ENCODE measurements at regions not wholly inside any gene's neighbourhood (a gene's known extent, or its start where the extent isn't known, plus 50 kb on each side); places are given as distances from the start of the nearest gene placed in this dataset.
"Not testable (repeated sequence)": the region's sequence is repeated elsewhere in the genome, so short reads cannot be mapped to it uniquely, and the experiment has no call there.

DNA sequence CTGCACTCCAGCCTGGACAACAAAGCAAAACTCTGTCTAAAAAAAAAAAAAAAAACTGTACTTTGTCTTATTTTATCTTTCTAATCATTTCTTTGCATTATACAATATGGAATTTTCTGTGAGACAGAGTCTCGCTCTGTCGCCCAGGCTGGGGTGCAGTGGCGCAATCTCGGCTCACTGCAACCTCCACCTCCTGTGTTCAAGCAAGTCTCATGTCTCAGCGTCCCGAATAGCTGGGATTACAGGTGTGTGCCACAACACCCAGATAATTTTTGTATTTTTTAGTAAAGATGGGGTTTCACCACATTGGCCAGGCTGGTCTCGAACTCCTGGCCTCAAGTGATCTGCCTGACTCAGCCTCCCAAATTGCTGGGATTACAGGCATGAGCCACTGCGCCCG is 90.0 kb downstream of the MRPL14 start:
- DNase-seq (ENCODE audit: low spot score), result not testable (repeated sequence)

DNA sequence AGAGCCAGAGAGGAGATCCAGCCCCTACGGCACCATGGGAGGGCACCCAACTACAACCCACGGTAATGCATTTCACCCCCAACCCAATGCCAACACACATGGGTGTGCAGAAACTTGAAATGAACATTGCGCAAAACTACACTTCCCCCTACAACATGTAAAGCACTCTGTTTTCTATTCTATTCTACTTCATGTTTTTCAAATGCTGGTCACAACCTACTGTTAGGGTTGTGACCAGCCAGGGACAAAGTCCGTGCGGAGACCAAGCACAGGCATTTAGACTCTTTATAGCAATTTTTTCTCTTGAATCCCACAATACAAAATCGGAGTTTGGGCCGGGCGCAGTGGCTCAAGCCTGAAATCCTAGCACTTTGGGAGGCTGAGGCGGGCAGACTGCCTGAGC is 90.6 kb downstream of the MRPL14 start:
- DNase-seq (ENCODE audit: low spot score), result no peak

DNA sequence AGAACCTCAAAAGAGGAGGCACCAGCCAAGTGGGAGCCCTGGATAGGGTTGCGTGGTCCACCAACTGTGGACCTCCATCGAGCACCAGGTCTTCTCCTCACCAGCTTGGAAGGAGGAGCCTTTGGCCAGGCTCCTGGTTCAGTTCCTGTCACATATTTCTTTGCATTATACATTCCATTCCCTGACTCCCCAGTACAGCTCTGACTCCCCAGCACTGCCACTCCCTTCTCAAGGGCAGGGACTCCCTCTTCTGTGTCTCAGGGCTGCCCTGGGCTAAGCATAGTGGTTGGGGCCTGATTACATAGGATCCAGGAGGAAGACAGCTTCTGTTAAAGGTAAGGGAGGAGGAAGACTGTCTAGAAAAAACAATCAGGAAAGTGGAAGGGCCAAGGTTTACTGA is 91.1 kb downstream of the MRPL14 start:
- no peak for DNase-seq (ENCODE audit: low spot score)

GRCh38 chr6:44035621-44036020 is 91.6 kb downstream of the MRPL14 start:
- DNase-seq (ENCODE audit: low spot score), result no peak

- no peak for DNase-seq (ENCODE audit: low spot score)
Observed at GRCh38 chr6:44034931-44035345, 92.3 kb downstream of the MRPL14 start.

DNA sequence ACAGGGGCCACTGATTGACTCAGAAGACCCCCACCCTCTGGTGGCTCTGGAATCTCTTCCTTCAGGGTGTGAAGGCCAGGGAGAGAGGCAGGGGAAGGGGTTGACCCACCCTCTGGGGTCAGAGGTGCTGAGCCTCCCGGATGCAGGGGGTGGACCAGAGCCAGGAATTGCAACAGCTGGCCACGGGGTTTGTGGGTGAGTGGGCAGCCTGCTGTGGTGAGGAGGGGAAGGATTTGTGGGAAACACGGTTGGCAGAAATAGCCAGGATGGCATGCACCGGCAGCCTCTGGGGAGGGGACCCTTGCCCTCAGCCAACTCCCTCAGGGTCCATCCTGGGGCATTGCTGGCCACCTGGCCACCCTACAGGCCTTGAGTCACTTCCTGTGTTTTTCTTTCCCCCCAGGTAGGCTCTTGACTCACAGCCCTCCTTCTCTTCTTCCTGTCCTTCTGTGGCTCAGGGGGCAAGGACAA is 92.8 kb downstream of the MRPL14 start:
- DNase-seq (ENCODE audit: low spot score), result no peak

GRCh38 chr6:44030812-44031454 is 96.3 kb downstream of the MRPL14 start:
- no peak for DNase-seq (ENCODE audit: low spot score)

GRCh38 chr6:44029444-44030185 is 97.6 kb downstream of the MRPL14 start:
- no peak for DNase-seq (ENCODE audit: low spot score)

DNA sequence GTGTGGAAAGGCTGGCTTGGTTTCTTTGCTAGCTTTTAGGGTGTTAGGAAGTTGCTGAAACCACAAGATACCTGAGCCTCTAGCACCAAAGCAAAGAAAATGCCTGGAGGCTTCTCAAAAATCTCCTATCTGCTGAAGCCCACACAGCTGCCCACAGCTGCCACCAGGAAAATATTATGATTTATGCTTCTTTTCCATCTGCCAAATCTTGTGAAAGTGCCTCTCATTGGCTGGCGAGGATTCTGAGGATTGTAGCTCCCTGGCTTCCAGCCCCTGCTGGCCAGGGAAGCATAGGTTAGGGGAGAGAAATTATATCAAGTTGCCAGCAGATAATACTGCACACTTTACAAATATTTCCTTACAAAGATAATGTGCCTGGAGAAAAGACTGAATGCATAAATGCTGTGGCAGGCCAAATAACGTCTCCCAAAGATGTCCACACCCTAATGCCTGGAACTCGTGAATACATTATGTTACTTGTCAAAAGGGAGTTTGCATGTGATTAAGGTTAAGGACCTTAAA is 98.4 kb downstream of the MRPL14 start:
- DNase-seq (ENCODE audit: low spot score), result no peak

DNA sequence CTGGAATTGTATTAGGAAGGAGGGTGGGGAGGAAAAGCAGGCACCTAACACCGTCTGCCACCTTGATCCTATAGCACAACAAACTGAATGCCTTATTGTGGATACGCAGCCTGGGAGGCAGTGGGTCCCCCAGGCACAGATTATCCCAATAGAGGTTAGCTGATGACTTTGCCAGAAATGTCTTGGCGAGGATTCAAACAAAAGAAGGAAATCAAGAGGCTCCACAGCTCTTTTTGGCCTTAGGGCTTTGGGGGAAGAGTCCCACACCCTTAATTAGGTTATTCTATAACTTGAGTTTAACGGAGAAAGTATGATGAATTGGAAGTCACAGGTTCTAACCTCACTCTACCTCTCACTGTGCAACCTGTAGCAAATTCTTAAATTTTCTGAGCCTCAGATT is 102.0 kb downstream of the MRPL14 start:
- no peak for DNase-seq (ENCODE audit: low spot score)

- no peak for DNase-seq (ENCODE audit: low spot score)
Observed at GRCh38 chr6:44024574-44025219, 102.6 kb downstream of the MRPL14 start.

DNA sequence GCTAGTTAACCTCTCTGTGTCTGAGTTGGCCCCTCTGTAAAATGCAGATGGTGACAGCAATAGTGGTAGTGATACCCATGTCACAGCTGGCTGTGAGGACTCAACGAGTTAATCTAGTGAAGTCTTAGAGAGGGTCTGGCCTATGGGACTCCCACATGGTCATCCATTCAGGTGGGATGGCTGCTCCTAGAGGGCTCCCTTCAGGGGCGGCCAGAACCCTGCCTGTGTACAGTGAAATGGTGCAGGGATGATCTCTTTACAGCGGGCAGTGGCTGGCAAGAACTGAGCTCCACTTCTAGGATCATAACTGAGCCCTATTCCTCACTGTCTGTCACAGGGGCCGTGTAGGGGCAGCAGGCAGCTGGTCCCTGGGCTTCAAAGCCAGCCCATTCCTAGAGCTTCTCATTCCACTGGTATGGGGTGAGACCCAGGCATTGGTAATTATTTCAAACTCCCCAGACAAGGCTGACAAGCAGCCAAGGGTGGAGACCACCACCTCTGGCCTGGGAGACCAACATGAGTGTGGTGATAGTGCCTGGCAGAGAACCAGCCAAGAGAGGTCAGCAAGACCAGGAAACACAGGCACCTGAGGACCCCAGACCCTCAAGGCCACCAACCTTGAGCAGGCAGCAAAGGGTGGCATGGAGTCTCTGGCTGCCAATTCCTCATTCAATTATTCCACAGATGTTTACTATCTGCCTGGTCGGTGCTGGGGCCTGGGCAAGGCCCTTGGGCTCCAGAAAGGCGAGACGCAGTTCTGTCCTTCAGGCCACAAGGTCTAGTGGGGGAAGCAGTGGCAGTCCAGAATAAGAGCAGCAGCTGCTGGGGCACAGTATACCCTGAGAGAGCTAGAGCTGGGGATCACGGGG is 103.4 kb downstream of the MRPL14 start:
- no peak for DNase-seq (ENCODE audit: low spot score)

DNA sequence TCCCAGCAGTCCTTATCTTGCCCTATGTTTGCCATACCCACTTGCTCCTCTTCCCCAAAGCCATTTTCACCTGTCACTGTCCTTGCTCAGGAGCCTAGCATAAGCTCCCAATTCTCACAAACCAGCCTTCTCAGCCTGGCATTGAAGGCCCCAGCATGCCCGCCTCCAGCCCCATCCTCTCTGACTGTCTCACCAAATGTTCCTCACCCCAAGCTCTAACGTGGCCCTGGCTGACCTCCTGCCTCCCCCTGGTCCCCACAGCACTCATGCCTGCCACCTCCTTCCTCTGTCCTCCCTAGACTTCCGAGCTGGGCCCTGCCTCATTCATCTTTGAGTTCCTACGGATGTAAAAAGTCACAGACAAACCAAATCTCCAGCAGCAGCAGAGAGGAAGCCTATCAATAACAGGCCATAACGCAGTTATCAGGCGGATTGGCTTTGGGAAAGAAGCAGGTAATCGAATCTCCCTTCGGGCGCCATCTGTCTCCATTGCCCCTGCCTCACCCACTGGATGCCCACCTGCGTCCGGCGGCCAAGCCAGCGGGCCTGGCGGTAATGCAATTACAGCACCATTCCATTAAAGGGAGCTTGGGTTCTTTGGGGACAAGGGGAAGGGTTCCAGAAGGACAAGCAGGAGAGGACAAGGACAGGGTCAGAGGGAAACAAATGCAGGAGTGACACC is 104.4 kb downstream of the MRPL14 start:
- no peak for DNase-seq (ENCODE audit: low spot score)

- DNase-seq (ENCODE audit: low spot score), result no peak
Observed at GRCh38 chr6:44022296-44022661, 105.0 kb downstream of the MRPL14 start.

DNA sequence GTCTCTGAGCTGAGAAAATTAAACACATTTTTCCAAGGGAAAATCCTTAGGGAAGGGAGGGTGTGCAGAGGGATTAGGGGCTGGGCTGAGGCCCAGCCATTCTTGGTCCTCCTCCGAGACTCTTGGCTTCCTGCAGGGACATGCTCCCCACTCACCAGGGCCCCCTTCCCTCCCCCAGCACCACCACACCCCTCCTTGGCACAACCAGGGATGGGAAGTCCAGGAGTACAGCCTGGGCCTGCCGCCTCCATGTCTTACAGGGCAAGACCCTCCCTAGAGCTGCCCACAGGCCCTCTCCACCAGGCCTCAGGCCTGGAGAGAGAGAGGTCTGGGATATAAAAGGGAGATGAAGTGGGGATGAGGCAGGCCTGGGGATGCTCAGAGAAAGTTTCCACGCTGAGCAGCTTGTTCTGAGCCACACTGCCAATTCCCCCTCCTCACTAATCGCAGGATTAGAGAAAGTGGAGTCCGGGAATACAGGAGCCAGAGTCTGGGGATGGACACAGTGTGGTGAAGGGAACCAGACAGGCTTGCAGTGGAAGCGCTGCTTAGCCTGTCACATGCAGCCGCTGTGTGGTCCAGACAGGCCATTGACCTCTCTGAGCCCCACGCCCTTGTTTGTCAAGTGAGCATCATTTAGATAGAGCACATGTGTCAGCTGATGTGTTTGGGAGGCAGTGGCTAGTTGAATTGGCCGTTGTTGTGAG is 105.5 kb downstream of the MRPL14 start:
- DNase-seq (ENCODE audit: low spot score), result no peak

GRCh38 chr6:44020664-44021425 is 106.4 kb downstream of the MRPL14 start:
- DNase-seq (ENCODE audit: low spot score), result no peak

- DNase-seq (ENCODE audit: low spot score), result no peak
Observed at GRCh38 chr6:44020148-44020547, 107.1 kb downstream of the MRPL14 start.

GRCh38 chr6:44017307-44017706 is 109.9 kb downstream of the MRPL14 start:
- DNase-seq (ENCODE audit: low spot score), result not testable (repeated sequence)

GRCh38 chr6:44016131-44016870 is 111.0 kb downstream of the MRPL14 start:
- DNase-seq (ENCODE audit: low spot score), result no peak

All from CD4-positive, alpha-beta T cell treated with Interleukin-6 at 100 ng/mL for 8 hours (primary cell).